H1 (cell line): ENCODE measurements at regions not wholly inside any gene's neighbourhood (a gene's known extent, or its start where the extent isn't known, plus 50 kb on each side); places are given as distances from the start of the nearest gene placed in this dataset.

Experiments used
- RAD21 ChIP-seq, 2 experiments: IDR thresholded peaks in 1 of 2; conservative IDR thresholded peaks in 1 of 2; 2 replicates each; pipeline ENCODE4 v1.6.1; 2011; ENCODE audit warnings: low read depth in 2 of 2, low read length in 2 of 2, improper control_type of control experiment in 1 of 2, inconsistent platforms in 1 of 2, mild to moderate bottlenecking in 1 of 2, moderate library complexity in 1 of 2
- SIN3A ChIP-seq, 2 experiments: IDR thresholded peaks in 1 of 2; conservative IDR thresholded peaks in 1 of 2; 2 replicates each; pipeline ENCODE4 v1.6.1; 2011 to 2012; ENCODE audit warnings: low read length in 2 of 2, improper control_type of control experiment in 1 of 2, low read depth in 1 of 2, mild to moderate bottlenecking in 1 of 2
- SUZ12 ChIP-seq: fragments of 200-600 bp; sonication (generic); IDR thresholded peaks from 2 replicates; pipeline ENCODE4 v1.6.1; 2012; ENCODE audit warnings: mild to moderate bottlenecking, inconsistent platforms, low read length, moderate library complexity, mixed read lengths
- TCF12 ChIP-seq: IDR thresholded peaks from 2 replicates; pipeline ENCODE4 v1.6.1; 2011; ENCODE audit warnings: low read depth, mild to moderate bottlenecking, low read length
- TF ChIP-seq, protein P1 (sequence below): IDR thresholded peaks from 2 replicates; pipeline ENCODE4 v1.6.1; 2012; ENCODE audit warnings: inconsistent platforms

DNA sequence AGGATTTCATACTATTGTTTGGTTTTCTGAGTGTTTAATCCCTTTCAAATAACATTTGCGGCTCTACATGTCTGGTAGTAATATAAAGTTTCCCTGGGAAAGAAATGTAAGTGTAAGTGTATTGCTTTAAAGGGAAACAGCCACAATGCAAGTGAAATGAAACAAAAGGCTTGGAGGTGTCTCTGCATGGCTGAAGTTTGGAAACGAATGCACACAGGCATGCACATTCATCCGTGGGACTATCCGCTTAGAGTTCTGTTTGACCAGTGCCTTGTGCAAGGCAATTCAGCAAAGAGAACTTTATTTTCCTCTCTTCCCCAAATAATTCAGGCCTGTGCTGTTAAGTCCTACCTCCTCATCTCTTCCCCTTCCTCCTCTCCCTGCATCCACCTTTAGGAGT, 56.1 kb upstream of the MRTFB start (continued):
- TF ChIP-seq SUZ12: no peak
- no peak for TF ChIP-seq SIN3A (conservative IDR thresholded peaks at IDR 0.05 in 1 of 2, IDR thresholded peaks at IDR 0.05 in 1 of 2; ENCODE audit: low read depth in 1 of 2, low read length in 2 of 2)
- TF ChIP-seq TCF12: no peak
- TF ChIP-seq, protein P1, sequence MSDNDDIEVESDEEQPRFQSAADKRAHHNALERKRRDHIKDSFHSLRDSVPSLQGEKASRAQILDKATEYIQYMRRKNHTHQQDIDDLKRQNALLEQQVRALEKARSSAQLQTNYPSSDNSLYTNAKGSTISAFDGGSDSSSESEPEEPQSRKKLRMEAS: no peak
- TF ChIP-seq RAD21 (IDR thresholded peaks at IDR 0.05 in 1 of 2, conservative IDR thresholded peaks at IDR 0.05 in 1 of 2; ENCODE audit: low read depth in 2 of 2, low read length in 2 of 2): no peak
